GM12875 (cell line): ENCODE measurements at regions not wholly inside any gene's neighbourhood (a gene's known extent, or its start where the extent isn't known, plus 50 kb on each side); places are given as distances from the start of the nearest gene placed in this dataset.
"Not testable (repeated sequence)": the region's sequence is repeated elsewhere in the genome, so short reads cannot be mapped to it uniquely, and the experiment has no call there.

Experiments used
- H3K4me3 ChIP-seq: one replicate; pipeline ENCODE4 v1.5.1; 2011; ENCODE audit warnings: low read depth, low read length, control low read depth
- TF ChIP-seq, protein P1 (sequence below): IDR thresholded peaks from 2 replicates; pipeline ENCODE4 v1.5.1; 2011; ENCODE audit warnings: low read depth, mild to moderate bottlenecking, control low read depth, inconsistent platforms, low read length, moderate library complexity, borderline replicate concordance; ENCODE audit not compliant: insufficient read depth

DNA sequence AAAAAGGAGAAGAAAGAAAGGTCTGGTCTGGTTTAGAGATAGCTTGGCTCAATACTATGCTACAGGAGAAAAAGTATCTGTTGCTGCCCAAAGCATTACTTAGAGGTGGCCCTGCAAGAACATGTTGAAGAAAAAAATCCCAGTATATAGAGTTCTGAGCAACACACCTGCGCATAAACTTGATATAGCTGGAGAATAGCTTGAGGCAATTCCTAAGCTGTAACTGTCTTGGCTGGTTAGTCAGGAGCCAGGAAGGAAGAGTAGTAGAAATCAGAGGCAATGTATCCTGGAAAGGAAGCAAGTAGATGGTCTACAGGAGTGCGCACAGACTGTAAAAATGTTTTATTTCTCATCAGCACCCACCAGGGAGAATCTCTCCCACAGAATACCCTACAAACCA lies 209.7 kb downstream of the SLITRK1 start:
- no peak overlapping the region for H3K4me3 ChIP-seq
- TF ChIP-seq, protein P1, sequence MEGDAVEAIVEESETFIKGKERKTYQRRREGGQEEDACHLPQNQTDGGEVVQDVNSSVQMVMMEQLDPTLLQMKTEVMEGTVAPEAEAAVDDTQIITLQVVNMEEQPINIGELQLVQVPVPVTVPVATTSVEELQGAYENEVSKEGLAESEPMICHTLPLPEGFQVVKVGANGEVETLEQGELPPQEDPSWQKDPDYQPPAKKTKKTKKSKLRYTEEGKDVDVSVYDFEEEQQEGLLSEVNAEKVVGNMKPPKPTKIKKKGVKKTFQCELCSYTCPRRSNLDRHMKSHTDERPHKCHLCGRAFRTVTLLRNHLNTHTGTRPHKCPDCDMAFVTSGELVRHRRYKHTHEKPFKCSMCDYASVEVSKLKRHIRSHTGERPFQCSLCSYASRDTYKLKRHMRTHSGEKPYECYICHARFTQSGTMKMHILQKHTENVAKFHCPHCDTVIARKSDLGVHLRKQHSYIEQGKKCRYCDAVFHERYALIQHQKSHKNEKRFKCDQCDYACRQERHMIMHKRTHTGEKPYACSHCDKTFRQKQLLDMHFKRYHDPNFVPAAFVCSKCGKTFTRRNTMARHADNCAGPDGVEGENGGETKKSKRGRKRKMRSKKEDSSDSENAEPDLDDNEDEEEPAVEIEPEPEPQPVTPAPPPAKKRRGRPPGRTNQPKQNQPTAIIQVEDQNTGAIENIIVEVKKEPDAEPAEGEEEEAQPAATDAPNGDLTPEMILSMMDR: no peak

DNA sequence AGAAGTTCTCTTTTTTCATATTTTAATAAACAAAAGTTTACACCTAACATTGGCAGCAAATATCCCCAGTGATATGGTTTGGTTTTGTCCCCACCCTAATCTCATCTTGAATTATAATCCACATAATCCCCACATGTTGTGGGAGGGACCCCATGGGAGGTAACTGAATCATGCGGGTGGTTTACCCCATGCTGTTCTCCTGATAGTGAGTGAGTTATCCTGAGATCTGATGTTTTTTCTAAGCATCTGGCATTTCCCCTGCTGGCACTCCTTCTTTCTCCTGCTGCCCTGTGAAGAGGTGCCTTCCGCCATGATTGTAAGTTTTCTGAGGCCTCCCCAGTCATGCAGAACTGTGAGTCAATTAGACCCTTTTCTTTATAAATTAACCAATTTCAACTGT lies 214.7 kb downstream of the SLITRK1 start:
- TF ChIP-seq, protein P1: no peak
- no peak overlapping the region for H3K4me3 ChIP-seq

DNA sequence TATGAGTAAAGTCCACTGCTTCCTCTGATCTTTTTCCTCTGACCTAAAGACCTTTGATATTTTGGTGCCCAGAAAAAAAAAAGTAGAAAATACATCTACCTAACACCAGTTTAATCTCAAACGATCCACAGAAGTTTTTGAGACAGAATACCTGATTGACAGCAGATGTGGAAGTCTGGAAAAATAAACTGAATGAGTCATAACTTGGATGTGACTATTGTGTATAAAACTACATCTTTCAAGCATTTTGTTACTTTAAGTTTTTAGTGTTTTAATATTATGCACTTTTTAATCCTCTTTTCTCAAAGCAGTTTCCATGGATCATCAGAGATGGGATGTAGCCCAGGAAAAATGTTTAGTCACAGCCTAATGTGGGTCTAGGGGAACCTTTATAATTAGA lies 216.1 kb downstream of the SLITRK1 start:
- H3K4me3 ChIP-seq: no peak overlapping the region
- TF ChIP-seq, protein P1: no peak

DNA sequence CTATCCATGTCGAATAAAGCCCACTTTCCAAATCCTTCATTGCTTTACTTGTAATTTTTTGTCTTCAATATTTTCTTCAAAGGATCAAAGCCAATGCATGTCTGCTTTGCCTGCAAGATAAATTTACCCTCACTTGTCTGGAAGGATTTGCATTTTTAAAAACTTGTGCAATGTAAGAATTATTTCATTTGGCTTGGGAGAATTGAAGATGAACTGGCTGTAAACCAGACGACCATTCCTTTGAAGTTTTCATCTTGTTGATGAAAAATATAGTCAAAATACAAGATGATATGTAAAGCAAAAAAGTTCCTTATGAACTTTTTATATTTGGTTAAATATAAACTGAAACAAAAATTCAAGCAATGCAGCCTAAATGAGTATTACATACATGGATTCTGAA lies 225.0 kb downstream of the SLITRK1 start:
- TF ChIP-seq, protein P1: no peak
- H3K4me3 ChIP-seq: no peak overlapping the region

- not testable (repeated sequence) for H3K4me3 ChIP-seq
These were observed 239.7 kb downstream of the SLITRK1 start for GRCh38 chr13:83642617-83643016.

GRCh38 chr13:83634601-83635000 lies 247.7 kb downstream of the SLITRK1 start:
- TF ChIP-seq, protein P1: no peak
- no peak overlapping the region for H3K4me3 ChIP-seq

GRCh38 chr13:83633746-83634145 lies 248.5 kb downstream of the SLITRK1 start:
- no peak overlapping the region for H3K4me3 ChIP-seq
- TF ChIP-seq, protein P1: no peak

GRCh38 chr13:83622422-83622784 lies 259.9 kb downstream of the SLITRK1 start:
- TF ChIP-seq, protein P1: no peak
- H3K4me3 ChIP-seq: no peak overlapping the region
